Panc1 (cell line): ENCODE measurements at regions not wholly inside any gene's neighbourhood (a gene's known extent, or its start where the extent isn't known, plus 50 kb on each side); places are given as distances from the start of the nearest gene placed in this dataset.

Source experiments
- POLR2AphosphoS5 ChIP-seq: IDR thresholded peaks from 2 replicates; pipeline ENCODE4 v1.6.1; 2012; ENCODE audit warnings: mild to moderate bottlenecking, low read depth, low read length, moderate library complexity
- SIN3A ChIP-seq: IDR thresholded peaks from 2 replicates; pipeline ENCODE4 v1.6.1; 2012; ENCODE audit warnings: low read depth, mild to moderate bottlenecking, low read length, moderate library complexity, borderline replicate concordance; ENCODE audit not compliant: insufficient read depth
- TCF7L2 ChIP-seq: IDR thresholded peaks from 2 replicates; pipeline ENCODE4 v1.6.1; 2011; ENCODE audit warnings: mild to moderate bottlenecking, low read depth, low read length, inconsistent platforms
- TF ChIP-seq, protein P1 (sequence below): fragments of 450-650 bp; IDR thresholded peaks from 2 replicates; pipeline ENCODE4 v1.5.1; 2017; ENCODE audit warnings: mild to moderate bottlenecking
- TF ChIP-seq, protein P2 (sequence below), 2 experiments: IDR thresholded peaks; 2 replicates each; pipeline ENCODE4 v1.6.1; 2011 to 2012; ENCODE audit warnings: low read depth in 2 of 2, control low read depth in 1 of 2, low read length in 1 of 2, mild to moderate bottlenecking in 1 of 2, moderate library complexity in 1 of 2; ENCODE audit not compliant: insufficient read depth in 1 of 2

DNA sequence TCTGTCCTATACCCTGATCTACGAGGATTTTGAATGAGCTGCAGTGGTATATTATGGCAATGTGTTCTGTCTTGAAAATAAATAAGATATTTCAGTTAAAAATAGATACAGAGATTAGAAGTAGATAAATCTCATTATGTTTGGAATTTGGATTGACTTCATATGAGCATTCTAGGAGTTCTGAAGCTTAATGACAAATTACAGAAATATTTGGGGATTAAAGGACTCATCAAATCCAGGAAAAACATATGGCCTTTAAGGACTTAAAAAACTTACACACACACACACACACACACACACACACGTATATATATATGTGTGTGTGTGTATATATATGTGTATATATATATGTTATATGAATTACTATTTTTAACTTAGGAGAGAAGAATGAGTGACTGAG is 446.9 kb upstream of the CD180 start:
- TF ChIP-seq SIN3A (no peak), TCF7L2 (no peak), POLR2AphosphoS5 (no peak)
- TF ChIP-seq, protein P1, sequence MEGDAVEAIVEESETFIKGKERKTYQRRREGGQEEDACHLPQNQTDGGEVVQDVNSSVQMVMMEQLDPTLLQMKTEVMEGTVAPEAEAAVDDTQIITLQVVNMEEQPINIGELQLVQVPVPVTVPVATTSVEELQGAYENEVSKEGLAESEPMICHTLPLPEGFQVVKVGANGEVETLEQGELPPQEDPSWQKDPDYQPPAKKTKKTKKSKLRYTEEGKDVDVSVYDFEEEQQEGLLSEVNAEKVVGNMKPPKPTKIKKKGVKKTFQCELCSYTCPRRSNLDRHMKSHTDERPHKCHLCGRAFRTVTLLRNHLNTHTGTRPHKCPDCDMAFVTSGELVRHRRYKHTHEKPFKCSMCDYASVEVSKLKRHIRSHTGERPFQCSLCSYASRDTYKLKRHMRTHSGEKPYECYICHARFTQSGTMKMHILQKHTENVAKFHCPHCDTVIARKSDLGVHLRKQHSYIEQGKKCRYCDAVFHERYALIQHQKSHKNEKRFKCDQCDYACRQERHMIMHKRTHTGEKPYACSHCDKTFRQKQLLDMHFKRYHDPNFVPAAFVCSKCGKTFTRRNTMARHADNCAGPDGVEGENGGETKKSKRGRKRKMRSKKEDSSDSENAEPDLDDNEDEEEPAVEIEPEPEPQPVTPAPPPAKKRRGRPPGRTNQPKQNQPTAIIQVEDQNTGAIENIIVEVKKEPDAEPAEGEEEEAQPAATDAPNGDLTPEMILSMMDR = no peak
- TF ChIP-seq, protein P2, sequence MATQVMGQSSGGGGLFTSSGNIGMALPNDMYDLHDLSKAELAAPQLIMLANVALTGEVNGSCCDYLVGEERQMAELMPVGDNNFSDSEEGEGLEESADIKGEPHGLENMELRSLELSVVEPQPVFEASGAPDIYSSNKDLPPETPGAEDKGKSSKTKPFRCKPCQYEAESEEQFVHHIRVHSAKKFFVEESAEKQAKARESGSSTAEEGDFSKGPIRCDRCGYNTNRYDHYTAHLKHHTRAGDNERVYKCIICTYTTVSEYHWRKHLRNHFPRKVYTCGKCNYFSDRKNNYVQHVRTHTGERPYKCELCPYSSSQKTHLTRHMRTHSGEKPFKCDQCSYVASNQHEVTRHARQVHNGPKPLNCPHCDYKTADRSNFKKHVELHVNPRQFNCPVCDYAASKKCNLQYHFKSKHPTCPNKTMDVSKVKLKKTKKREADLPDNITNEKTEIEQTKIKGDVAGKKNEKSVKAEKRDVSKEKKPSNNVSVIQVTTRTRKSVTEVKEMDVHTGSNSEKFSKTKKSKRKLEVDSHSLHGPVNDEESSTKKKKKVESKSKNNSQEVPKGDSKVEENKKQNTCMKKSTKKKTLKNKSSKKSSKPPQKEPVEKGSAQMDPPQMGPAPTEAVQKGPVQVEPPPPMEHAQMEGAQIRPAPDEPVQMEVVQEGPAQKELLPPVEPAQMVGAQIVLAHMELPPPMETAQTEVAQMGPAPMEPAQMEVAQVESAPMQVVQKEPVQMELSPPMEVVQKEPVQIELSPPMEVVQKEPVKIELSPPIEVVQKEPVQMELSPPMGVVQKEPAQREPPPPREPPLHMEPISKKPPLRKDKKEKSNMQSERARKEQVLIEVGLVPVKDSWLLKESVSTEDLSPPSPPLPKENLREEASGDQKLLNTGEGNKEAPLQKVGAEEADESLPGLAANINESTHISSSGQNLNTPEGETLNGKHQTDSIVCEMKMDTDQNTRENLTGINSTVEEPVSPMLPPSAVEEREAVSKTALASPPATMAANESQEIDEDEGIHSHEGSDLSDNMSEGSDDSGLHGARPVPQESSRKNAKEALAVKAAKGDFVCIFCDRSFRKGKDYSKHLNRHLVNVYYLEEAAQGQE (IDR thresholded peaks at IDR 0.05; ENCODE audit: insufficient read depth in 1 of 2, low read depth in 2 of 2, low read length in 1 of 2) = no peak
